ENCODE measurements at regions not wholly inside any gene's neighbourhood (a gene's known extent, or its start where the extent isn't known, plus 50 kb on each side); places are given as distances from the start of the nearest gene placed in this dataset.

- no peaks in the 10 kb centered on the region for H3K4me1 ChIP-seq
- ATAC-seq: no peak
- ChIA-PET POLR2A (no interaction called here), CTCF (no interaction called here)
- H3K27ac ChIP-seq: no peak overlapping the region
- TF ChIP-seq EHF (CRISPR knock-in tag; IDR thresholded peaks at IDR 0.05) (no peak), SMC3 (IDR thresholded peaks at IDR 0.05) (no peak), HEYL (CRISPR knock-in tag; IDR thresholded peaks at IDR 0.05) (no peak), JUN (IDR thresholded peaks at IDR 0.05) (no peak), RARB (CRISPR knock-in tag; IDR thresholded peaks at IDR 0.05) (no peak), HOXB5 (CRISPR knock-in tag; IDR thresholded peaks at IDR 0.05) (no peak), ATOH8 (CRISPR knock-in tag; IDR thresholded peaks at IDR 0.05; ENCODE audit: low read depth) (no peak), CHD4 (IDR thresholded peaks at IDR 0.05; ENCODE audit: borderline replicate concordance) (no peak), CBX8 (IDR thresholded peaks at IDR 0.05) (no peak), ZFP36 (IDR thresholded peaks at IDR 0.05; ENCODE audit: borderline replicate concordance, partially characterized antibody) (no peak), EHMT2 (IDR thresholded peaks at IDR 0.05; ENCODE audit: low read depth) (no peak), USF2 (IDR thresholded peaks at IDR 0.05) (no peak), CTCF (IDR thresholded peaks at IDR 0.05) (no peak), TFCP2L1 (CRISPR knock-in tag; IDR thresholded peaks at IDR 0.05) (no peak), BCL3 (IDR thresholded peaks at IDR 0.05) (no peak), ELK1 (IDR thresholded peaks at IDR 0.05; ENCODE audit: low read depth, low read length) (no peak), KDM1A (IDR thresholded peaks at IDR 0.05; ENCODE audit: low read depth) (no peak), HMGXB4 (CRISPR knock-in tag; IDR thresholded peaks at IDR 0.05; ENCODE audit: borderline replicate concordance) (no peak), PBX3 (IDR thresholded peaks at IDR 0.05) (no peak), FOSB (CRISPR knock-in tag; IDR thresholded peaks at IDR 0.05) (no peak)
- H3K4me2 ChIP-seq: no peak overlapping the region
- FAIRE-seq: no peak
- DNase-seq (ENCODE audit: low read depth in 1 of 2, low spot score in 1 of 2): no peak
- WGBS (ENCODE audit: missing lambda C conversion rate): 51% methylated on average over 3 of the region's 3 CpGs
- no peak overlapping the region for H3K4me3 ChIP-seq
- no peaks in the 10 kb centered on the region for H3K9me3 ChIP-seq
Observed at GRCh38 chr2:201546576-201546975, 95.0 kb downstream of the STRADB start.

Data from A549 (cell line).